HG03378 (cell line): ENCODE measurements at regions not wholly inside any gene's neighbourhood (a gene's known extent, or its start where the extent isn't known, plus 50 kb on each side); places are given as distances from the start of the nearest gene placed in this dataset.
A peak's percentile ranks its signal among the peaks of the same experiment; 100 is the strongest.

Source experiments
- ATAC-seq: cut with Tn5 transposase; IDR thresholded peaks from one replicate; pipeline ENCODE4 v1.9.1; 2021; ENCODE audit warnings: mild to moderate bottlenecking, moderate library complexity; ENCODE audit not compliant: unreplicated experiment

GRCh38 chr18:8942909-8943545 is 159.5 kb upstream of the NDUFV2 start:
- no peak for ATAC-seq

GRCh38 chr18:8943900-8944870 is 158.3 kb upstream of the NDUFV2 start:
- no peak for ATAC-seq

GRCh38 chr18:8944871-8945245 is 157.6 kb upstream of the NDUFV2 start:
- ATAC-seq: no peak

- no peak for ATAC-seq
These were observed 157.0 kb upstream of the NDUFV2 start for GRCh38 chr18:8945514-8945913.

GRCh38 chr18:8946066-8946838 is 156.2 kb upstream of the NDUFV2 start:
- ATAC-seq: no peak

GRCh38 chr18:8947566-8947965 is 154.9 kb upstream of the NDUFV2 start:
- no peak for ATAC-seq

GRCh38 chr18:8948011-8948410 is 154.5 kb upstream of the NDUFV2 start:
- no peak for ATAC-seq

GRCh38 chr18:8948471-8949149 is 153.9 kb upstream of the NDUFV2 start:
- no peak for ATAC-seq

GRCh38 chr18:8949206-8949605 is 153.3 kb upstream of the NDUFV2 start:
- no peak for ATAC-seq

- peak; percentile 66 for ATAC-seq
These were observed 151.0 kb upstream of the NDUFV2 start for GRCh38 chr18:8951491-8951890.

GRCh38 chr18:8952174-8952573 is 150.3 kb upstream of the NDUFV2 start:
- ATAC-seq: no peak

- no peak for ATAC-seq
These were observed 149.4 kb upstream of the NDUFV2 start for GRCh38 chr18:8952769-8953760.

- no peak for ATAC-seq
These were observed 144.8 kb upstream of the NDUFV2 start for GRCh38 chr18:8957731-8958130.

GRCh38 chr18:8958660-8959059 is 143.8 kb upstream of the NDUFV2 start:
- ATAC-seq: no peak

GRCh38 chr18:8959551-8960135 is 142.9 kb upstream of the NDUFV2 start:
- ATAC-seq: no peak

- ATAC-seq: no peak
These were observed 141.5 kb upstream of the NDUFV2 start for GRCh38 chr18:8960740-8961657.

- ATAC-seq: no peak
These were observed 140.2 kb upstream of the NDUFV2 start for GRCh38 chr18:8962192-8962779.
